ENCODE measurements at regions not wholly inside any gene's neighbourhood (a gene's known extent, or its start where the extent isn't known, plus 50 kb on each side); places are given as distances from the start of the nearest gene placed in this dataset.
"Not testable (repeated sequence)": the region's sequence is repeated elsewhere in the genome, so short reads cannot be mapped to it uniquely, and the experiment has no call there.

DNA sequence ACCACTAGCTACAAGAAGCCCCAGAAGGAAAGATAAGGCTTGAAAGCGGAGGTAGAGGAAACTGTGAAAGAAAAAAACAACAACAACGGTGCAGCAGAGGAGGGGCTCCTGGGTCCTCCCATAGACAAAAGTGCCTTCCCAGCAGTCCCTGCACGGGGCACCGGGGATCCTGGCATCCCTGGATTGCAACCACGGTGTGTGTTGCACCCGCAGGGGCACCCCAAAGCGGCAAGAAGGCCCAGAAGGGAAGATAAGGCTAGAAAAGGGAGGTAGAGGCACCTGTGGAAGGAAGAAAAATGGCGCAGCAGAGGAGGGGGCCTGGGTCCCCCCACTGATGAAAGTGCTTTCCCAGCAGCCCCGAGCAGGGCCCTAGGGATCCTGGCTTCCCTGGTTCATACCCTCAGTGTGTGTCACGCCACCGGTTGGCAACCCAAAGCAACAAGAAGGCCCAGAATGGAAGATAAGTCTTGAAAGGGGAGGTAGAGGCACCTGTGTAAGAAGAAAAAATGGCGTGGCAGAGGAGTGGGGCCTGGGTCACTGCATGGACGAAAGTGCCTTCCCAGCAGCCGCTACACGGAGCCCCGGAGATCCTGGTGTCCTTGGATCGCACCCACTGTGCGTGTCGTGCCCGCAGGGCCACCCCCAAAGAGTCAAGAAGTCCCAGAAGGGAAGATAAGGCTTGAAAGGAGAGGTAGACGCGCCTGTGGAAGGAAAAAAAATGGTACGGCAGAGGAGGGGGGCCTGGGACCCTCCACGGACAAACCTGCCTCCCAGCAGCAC lies 281.0 kb downstream of the ALG10 start:
- DNase-seq (ENCODE audit: low read depth in 2 of 2) = no peak

DNA sequence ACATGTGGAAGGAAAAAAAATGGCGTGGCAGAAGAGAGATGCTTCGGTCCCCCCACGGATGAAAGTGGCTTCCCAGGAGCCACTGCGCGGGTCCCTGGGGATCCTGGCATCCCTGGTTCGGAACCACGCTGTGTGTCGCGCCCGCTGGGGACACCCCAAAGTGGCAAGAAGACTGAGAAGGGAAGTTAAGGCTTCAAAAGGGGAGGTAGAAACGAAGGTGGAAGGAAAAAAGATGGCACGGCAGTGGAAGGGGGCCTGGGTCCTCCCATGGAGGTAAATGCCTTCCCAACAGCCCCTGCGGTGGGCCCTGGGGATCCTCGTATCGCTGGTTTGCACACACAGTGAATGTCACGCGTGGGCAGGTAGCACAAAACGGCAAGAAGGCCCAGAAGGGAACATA lies 281.7 kb downstream of the ALG10 start:
- DNase-seq (ENCODE audit: low read depth in 2 of 2) = no peak

DNA sequence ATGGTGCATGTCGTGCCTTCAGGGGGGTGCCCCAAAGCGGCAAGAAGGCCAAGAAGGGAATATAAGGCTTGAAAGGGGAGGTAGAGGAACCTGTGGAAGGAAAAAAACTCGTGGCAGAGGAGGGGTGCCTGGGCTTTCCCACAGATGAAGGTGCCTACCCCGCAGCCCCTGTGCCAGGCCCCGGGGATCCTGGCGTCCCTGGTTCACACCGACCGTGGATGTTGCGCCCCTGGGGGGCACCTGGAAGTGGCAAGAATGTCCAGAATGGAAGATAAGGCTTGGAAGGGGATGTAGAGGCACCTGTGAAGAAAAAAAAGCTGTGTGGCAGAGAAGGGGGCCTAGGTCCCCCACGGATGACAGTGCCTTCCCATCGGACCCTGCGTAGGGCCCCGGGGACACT lies 282.2 kb downstream of the ALG10 start:
- DNase-seq (ENCODE audit: low read depth in 2 of 2) = no peak

DNA sequence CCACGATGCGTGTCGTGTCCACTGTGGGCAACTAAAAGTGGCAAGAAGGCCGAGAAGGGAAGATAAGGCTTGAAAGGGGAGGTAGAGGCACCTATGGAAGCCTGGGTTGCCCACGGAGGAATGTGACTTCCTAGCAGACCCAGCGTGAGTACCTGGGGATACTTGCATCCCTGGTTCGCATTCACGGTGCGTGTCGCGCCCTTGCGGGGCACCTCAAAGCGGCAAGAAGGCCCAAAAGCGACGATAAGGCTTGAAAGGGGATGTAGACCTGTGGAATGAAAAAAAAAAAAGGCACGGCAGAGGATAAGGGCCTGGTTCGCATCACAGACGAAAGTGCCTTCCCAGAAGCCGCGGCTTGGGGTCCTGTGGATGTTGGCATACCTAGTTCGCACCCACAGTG lies 282.9 kb downstream of the ALG10 start:
- no peak for DNase-seq (ENCODE audit: low read depth in 2 of 2)

DNA sequence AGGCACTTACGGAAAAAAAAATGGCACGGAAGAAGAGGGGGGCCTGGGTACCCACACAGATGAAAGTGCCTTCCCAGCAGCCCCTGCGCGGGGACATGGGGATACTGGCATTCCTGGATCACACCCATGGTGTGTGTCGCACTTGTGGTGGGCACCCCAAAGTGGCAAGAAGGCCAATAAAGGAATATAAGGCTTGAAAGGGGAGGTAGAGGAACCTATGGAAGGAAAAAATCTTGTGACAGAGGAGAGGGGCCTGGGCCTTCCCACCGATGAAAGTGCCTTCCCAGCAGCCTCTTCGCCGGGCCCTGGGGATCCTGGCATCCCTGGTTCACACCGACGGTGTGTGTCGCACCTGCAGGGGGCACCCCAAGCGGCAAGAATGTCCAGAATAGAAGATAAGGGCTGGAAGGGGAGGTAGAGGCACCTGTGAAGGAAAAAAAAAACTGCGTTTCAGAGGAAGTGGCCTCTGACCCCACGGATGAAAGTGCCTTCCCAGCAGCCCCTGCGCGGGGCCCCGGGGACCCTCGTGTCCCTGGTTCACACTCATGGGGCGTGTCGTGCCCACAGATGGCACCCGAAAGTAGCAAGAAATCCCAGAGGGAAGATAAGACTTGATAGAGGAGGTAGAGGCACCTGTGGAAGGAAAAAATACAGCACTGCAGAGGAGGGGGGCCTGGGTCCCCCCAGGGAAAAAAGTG lies 284.0 kb downstream of the ALG10 start:
- DNase-seq (ENCODE audit: low read depth in 2 of 2) = no peak

DNA sequence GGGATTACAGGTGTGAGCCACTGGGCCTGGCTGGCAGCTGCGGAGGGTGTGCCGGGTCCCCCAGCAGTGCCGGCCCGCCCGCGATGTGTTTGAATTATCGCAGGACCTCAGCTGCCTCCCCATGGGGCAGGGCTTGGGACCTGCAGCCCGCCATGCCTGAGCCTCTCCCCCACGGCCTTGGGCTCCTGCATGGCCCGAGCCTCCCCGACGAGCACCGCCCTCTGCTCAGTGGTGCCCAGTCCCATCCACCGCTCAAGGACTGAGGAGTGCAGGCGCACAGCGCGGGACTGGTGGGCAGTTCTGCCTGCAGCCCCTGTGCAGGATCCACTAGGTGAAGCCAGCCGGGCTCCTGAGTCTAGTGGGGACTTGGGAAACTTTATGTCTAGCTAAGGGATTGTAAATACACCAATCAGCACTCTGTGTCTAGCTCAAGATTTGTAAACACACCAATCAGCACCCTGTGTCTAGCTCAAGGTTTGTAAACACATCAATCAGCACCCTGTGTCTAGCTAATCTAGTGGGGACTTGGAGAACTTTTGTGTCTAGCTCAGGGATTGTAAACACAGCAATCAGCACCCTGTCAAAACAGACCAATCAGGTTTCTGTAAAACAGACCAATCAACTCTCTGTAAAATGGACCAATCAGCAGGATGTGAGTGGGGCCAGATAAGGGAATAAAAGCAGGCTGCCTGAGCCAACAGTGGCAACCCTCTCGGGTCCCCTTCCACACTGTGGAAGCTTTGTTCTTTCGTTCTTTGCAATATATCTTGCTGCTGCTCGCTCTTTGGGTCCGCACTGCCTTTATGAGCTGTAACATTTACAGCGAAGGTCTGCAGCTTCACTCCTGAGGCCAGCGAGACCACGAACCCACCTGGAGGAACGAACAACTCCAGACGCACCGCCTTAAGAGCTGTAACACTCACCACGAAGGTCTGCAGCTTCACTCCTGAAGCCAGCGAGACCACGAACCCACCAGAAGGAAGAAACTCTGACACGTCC lies 287.8 kb downstream of the ALG10 start:
- not testable (repeated sequence) for DNase-seq (ENCODE audit: low read depth in 2 of 2)

DNA sequence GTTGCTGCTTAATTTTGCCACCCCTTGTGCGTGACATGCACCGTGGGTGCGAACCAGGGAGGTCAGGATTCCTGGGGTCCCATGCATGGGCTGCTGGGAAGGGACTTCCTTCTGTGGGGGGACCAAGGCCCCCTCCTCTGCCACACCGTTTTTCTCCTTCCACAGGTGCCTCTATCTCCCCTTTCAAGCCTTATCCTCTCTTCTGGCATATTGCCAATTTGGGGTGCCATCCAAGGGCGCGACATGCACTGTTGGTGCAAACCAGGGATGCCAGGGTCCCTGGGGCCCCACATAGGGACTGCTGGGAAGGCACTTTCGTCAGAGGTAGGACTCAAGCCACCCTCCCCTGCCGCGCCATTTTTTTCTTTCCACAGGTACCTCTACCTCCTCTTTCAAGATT lies 289.0 kb downstream of the ALG10 start:
- no peak for DNase-seq (ENCODE audit: low read depth in 2 of 2)

DNA sequence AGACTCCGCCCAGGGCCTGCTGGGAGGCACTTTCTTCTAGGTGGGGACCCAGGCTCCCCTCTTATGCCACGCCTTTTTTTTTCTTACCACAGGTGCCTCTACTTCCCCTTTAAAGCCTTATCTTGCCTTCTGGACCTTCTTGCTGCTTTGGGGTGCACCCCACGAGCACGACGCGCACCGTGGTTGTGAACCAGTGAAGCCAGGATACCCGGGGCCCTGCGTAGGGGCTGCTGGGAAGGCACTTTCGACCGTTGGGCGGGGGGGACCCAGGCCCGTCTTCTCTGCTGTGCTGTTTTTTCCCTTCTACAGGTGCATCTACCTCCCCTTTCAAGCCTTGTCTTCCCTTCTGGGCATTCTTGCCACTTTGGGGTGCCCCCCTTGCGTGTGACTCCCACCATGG lies 305.4 kb downstream of the ALG10 start:
- DNase-seq (ENCODE audit: low read depth in 2 of 2) = no peak

DNA sequence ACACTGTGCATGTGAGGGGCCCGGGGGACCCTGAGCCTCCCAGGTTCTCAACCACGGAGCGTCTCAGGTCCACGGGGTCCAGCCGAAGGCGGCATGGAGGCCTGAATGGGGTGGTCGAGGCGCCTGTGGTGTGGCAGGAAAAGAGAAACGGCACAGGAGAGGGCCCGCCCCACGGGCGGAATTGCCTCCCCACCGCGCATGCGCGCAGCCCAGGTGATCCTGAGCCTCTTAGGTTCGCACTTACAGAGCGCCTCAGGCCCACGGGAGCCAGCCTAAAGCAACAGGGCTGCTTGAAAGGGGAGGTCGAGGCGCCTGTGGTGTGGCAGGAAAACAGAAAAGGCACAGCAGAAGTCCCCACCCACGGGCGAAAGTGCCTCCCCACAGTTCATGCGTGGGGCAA lies 311.0 kb downstream of the ALG10 start:
- no peak for DNase-seq (ENCODE audit: low read depth in 2 of 2)

DNA sequence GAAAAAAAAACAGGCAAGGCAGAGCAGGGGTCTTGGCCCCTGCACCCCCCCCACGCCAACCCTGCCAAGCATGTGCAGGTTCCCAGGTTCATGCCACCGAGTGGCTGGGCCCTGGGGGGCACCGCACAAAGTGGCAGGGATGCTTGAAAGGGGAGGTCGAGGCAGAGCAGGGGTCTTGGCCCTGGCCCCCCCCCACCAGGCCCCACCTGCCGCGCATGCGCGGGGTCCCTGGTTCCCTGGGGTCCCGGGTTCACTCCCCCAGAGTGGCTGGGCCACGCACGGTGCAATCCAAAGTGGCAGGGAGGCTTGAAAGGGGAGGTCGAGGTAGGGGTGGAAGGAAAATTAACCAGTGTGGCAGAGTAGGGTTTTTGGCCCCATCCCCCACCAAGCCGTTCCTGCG lies 312.2 kb downstream of the ALG10 start:
- no peak for DNase-seq (ENCODE audit: low read depth in 2 of 2)

DNA sequence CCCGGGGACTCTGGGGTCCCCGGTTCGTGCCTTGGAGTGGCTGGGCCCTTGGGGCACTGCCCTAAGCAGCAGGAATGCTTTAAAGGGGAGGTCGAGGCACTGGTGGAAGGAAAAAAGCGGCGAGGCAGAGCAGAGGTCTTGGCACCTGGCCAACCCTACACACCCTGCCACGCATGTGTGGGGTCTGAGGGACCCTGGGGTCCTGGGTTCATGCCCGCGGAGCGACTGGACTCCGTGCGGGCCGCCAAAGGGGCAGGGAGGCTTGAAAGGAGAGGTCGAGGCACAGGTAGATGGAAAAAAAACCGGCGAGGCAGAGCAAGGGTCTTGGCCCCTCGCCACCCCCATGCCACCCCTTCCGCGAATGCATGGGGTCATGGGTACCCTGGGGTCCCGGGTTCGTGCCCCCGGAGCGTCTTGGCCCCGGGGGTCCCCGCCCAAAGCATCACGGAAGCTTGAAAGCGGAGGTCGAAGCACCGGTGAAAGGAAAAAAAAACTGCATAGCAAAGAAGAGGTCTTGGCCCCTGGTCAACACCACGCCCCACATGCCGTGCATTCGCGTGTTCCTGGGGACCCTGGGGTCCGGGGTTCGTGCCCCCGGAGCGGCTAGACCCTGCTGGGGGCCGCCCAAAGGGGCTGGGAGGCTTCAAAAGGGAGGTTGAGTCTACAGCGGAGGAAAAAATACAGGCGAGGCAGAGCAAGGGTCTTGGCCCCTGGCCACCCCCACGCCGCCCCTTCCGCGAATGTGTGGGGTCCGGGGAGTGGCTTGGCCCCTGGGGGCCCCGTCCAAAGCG lies 312.9 kb downstream of the ALG10 start:
- no peak for DNase-seq (ENCODE audit: low read depth in 2 of 2)

DNA sequence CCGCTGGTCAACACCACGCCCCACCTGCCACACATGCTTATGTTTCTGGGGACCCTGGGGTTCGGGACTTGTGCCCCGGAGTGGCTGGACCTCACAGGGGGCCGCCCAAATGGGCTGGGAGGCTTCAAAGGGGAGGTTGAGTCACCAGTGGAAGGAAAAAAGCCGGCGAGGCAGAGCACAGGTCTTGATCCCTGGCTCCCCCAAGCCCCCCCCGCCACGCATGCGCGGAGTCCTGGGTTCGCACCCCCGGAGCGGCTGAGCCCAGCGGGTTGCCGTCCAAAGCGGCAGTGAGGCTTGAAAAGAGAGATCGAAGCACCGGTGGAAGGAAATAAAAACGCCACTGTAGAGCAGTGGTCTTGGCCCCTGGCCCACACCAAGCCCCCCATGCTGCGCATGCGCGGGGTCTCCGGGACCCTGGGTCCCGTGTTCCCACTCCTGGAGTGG lies 313.5 kb downstream of the ALG10 start:
- DNase-seq (ENCODE audit: low read depth in 2 of 2) = no peak

DNA sequence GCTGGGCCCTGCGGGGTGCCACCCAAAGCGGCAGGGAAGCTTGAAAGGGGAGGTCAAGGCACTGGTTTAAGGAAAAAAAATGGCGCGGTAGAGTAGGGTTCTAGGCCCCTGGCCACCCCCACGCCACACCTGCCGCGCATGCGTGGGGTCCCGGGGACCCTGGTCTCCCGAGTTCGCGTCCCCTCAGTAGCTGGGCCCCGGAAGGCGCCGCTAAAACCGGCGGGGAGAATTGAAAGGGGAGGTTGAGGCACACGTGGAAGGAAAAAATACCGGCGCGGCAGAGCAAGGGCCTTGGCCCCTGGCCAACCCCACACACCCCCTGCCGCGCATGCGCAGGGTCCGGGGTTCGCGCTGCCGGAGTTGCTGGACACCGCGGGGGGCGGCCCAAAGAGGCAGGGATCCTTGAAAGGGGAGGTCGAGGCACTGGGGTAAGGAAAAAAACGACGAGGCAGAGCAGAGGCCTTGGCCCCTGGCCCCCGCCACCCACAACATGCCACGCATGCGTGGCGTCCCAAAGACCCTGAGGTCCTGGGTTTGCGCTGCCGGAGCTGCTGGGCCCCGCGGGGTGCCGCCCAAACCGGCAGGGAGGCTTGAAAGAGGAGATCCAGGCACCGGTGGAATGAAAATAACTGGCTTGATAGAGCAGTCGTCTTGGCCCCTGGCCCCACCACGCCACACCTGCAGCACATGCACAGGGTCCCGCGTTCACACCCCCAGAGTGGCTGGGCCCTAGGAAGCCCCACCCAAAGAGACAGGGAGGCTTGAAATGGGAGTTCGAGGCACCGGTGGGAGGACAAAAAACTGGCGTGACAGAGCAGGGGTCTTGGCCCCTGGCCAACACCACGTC lies 314.5 kb downstream of the ALG10 start:
- DNase-seq (ENCODE audit: low read depth in 2 of 2) = no peak

DNA sequence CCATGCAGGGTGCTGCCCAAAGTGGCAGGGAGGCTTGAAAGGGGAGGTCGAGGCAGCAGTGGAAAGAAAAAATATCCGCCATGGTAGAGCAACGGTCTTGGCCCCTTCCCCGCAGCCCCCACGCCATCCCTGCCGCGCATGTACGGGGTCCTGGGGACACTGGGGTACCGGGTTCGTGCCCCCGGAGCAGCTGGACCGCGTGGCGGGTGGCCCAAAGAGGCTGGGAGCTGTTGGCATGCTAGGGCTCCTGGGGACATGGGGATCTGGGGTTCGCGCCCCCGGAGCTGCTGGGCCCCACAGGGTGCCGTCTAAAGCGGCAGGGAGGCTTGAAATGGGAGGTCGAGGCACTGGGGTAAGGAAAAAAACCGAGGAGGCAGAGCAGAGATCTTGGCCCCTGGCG lies 316.5 kb downstream of the ALG10 start:
- DNase-seq (ENCODE audit: low read depth in 2 of 2) = no peak

DNA sequence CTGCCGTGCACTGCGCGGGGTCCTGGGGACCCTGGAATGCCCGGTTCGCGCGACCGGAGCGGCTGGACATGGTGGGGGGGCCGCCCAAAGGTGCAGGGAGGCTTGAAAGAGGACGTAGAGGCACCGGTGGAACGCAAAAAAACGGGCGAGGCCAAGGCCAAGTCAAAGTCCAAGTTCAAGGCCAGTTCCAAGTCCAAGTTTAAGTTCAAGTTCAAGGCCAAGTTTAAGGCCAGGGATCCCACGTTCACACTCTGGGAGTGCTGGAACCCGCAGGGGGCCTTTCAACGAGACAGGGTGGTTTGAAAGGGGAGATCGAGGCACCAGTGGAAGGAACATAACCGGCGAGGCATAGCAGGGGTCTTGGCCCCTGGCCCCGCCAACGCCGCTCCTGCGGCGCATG lies 317.6 kb downstream of the ALG10 start:
- no peak for DNase-seq (ENCODE audit: low read depth in 2 of 2)

DNA sequence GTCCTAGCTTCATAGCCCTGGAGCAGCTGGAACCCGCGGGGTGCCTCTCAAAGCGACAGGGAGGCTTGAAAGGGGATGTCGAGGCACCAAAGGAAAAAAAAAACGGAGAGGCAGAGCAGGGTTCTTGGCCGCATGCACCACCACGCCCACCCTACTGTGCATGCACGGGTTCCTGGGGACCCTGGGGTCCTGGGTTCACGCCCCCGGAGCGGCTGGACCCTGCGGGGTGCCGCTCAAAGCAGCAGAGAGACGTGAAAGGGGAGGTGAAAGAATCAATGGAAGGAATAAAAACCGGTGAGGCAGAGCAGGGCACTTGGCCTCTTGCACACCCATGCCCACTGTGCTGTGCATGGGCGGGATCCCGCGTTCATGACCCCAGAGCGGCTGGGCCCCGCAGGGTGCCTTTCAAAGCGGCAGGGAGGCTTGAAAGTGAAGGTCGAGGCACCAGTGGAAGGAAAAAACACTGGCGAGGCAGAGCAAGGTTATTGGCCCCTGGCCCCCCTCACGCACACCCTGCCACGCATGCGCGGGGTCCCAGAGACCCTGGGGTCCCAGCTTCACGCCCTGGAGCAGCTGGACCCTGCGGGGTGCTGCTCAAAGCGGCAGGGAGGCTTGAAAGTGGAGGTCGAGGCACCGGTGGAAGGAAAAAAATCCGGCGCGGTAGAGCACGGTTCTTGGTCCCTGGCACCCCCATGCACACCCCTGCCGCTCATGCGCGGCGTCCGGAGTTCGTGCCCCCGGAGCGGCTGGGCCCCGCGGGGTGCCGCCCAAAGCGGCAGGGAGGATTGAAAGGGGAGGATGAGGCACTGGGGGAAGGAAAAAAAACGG lies 318.5 kb downstream of the ALG10 start:
- DNase-seq (ENCODE audit: low read depth in 2 of 2) = no peak

DNA sequence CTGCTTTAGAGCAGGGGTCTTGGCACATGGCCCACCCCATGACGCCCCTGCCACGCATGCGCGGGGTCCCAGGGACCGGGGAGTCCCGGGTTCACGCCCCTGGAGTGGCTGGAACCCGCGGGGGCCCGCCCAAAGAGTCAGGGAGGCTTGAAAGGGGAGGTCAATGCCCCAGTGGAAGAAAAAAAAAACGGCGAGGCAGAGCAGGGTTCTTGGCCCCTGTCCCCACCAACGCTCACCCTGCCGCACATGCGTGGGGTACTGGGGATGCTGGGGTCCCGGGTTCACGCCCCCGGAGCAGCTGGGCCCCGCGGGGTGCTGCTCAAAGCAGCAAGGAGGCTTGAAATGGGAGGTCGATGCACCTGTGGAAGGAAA lies 319.1 kb downstream of the ALG10 start:
- no peak for DNase-seq (ENCODE audit: low read depth in 2 of 2)

DNA sequence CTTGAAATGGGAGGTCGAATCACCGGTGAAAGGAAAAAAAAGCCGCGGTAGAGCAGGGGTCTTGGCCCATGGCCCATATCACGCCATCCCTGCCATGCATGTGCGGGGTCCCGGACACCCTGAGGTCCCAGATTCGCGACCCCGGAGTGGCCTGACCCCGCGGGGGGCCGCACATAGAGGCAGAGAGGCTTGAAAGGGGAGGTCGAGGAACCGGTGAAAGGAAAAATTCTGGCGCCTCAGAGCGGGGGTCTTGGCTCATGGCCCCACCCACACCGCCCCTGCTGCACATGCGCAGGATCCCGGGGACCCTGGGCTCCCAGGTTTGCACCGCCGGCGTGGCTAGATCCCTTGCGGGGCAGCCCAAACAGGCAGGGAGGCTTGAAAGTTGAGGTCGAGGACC lies 319.8 kb downstream of the ALG10 start:
- DNase-seq (ENCODE audit: low read depth in 2 of 2) = no peak

DNA sequence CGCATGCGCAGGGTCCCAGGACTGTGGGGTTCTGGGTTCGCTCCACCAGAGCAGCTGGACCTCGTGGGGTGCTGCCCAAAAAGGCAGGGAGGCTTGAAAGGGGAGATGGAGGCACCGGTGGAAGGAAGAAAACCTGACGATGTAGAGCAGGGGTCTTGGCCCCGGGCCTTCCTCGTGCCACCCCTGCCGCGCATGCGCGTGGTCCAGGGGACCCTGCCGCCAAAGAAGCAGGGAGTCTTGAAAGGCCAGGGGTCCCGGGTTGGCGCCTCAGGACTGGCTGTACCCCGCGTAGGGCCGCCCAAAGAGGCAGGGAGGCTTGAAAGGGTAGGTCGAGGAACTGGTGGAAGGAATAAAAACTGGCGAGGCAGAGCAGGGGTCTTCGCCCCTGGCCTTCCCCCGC lies 321.0 kb downstream of the ALG10 start:
- no peak for DNase-seq (ENCODE audit: low read depth in 2 of 2)

DNA sequence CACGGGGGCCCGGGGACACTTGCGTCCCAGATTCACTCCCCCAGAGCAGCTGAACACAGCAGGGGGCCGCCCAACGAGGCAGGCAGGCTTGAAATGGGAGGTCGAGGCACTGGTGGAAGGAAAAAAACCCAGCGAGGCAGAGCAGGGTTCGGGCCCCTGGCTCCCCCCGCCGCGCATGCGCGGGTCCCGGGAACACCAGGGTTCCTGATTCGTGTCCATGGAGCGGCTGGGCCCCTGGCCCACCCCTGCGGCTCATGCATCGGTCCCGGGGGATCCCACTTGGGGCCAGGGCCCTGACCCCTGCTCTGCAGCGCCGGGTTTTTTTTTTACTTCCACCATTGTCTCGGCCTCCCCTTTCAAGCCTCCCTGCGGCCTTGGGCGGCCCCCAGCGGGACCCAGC lies 321.5 kb downstream of the ALG10 start:
- no peak for DNase-seq (ENCODE audit: low read depth in 2 of 2)

All from stimulated activated CD8-positive, alpha-beta memory T cell treated with anti-CD3 and anti-CD28 coated beads, Interleukin-7, amount 100 ng/mL, for 4 hours (primary cell).